ENCODE measurements at regions not wholly inside any gene's neighbourhood (a gene's known extent, or its start where the extent isn't known, plus 50 kb on each side); places are given as distances from the start of the nearest gene placed in this dataset.

DNA sequence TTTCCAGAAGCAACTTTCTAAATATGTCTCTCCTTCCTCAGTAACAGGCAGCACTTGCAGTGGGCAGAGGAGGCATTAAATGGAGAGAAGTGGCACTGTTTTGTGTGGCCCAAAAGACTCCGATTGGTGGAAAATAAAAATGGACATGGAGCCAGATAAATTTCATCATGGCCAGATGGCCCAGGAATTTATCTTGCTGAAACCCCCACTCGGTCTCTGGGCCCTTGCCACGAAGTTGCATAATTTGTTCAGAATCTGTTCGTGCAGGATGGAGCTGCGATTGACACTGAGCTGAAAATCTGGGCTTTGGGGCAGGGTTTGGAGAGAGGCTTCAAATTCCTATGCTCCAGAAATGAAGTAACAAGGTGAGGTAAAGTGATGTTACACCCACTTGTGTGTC is 65.5 kb downstream of the C11orf91 start:
- intact Hi-C loops (cut with micrococcal nuclease), result no loop called here
- H3K9me3 ChIP-seq (replicated peaks; ENCODE audit: control insufficient read depth, insufficient read depth, low read depth, low read length), result no peaks in the 10 kb centered on the region
- in situ Hi-C loops (cut with MboI), result no loop called here
- no peaks in the 10 kb centered on the region for H3K79me2 ChIP-seq (ENCODE audit: control insufficient read depth, insufficient read depth, low read length)
- ATAC-seq (no peak), FAIRE-seq (no peak), DNase-seq (ENCODE audit: extremely low read depth in 1 of 4, low spot score in 3 of 4) (no peak)
- no peak overlapping the region for H3K9ac ChIP-seq (ENCODE audit: insufficient read depth in 1 of 2, low read depth in 2 of 2, low read length in 2 of 2)
- no peak overlapping the region for H3K4me2 ChIP-seq (ENCODE audit: insufficient read depth, low read length)
- no peak overlapping the region for H2AFZ ChIP-seq (ENCODE audit: low read depth, low read length)
- ChIA-PET CTCF (ENCODE audit: low intra/inter-chr PET ratio) (no interaction called here), POLR2A (no interaction called here)
- 0% methylated on average over 5 of the region's 5 CpGs for WGBS (ENCODE audit: insufficient coverage, low coverage, missing lambda C conversion rate)
- no peak overlapping the region for H3K27ac ChIP-seq (ENCODE audit: extremely low read depth, low read depth, low read length)
- H4K20me1 ChIP-seq (replicated peaks; ENCODE audit: control insufficient read depth, insufficient read depth, low read length), result no peaks in the 10 kb centered on the region
- H3K4me1 ChIP-seq (replicated peaks in 1 of 2; ENCODE audit: control insufficient read depth in 2 of 2, insufficient read depth in 2 of 2, low read length in 2 of 2), result no peaks in the 10 kb centered on the region
- H3K4me3 ChIP-seq, result no peak overlapping the region
- H3K36me3 ChIP-seq (ENCODE audit: control insufficient read depth, insufficient read depth, low read length), result no peaks in the 10 kb centered on the region
- H3K27me3 ChIP-seq (ENCODE audit: control insufficient read depth in 2 of 2, insufficient read depth in 2 of 2, low read length in 2 of 2), result peaks cover 4 to 15% of the 10 kb centered on the region in 2 experiments; a peak in 3 of 5 replicates
- H3K9me1 ChIP-seq (ENCODE audit: control insufficient read depth, insufficient read depth, low read length), result no peaks in the 10 kb centered on the region
- no TSS peak for BruUV-seq (replicated peaks)
- TF ChIP-seq CHD2 (IDR thresholded peaks at IDR 0.05; ENCODE audit: low read depth, low read length) (no peak), GTF2A2 (tag; IDR thresholded peaks at IDR 0.05) (no peak), ZKSCAN1 (IDR thresholded peaks at IDR 0.05; ENCODE audit: low read depth, low read length) (no peak), ZNF395 (CRISPR knock-in tag; IDR thresholded peaks at IDR 0.05) (no peak), ZBTB11 (CRISPR knock-in tag; IDR thresholded peaks at IDR 0.05) (no peak), ZFP30 (CRISPR knock-in tag; IDR thresholded peaks at IDR 0.05; ENCODE audit: borderline replicate concordance) (no peak), HIVEP1 (CRISPR knock-in tag; IDR thresholded peaks at IDR 0.05) (no peak), CREB5 (CRISPR knock-in tag; IDR thresholded peaks at IDR 0.05) (no peak), MED1 (CRISPR knock-in tag; IDR thresholded peaks at IDR 0.05; ENCODE audit: borderline replicate concordance) (no peak)

Measured in K562 (cell line).